Neuron (in vitro differentiated cells): ENCODE measurements at regions not wholly inside any gene's neighbourhood (a gene's known extent, or its start where the extent isn't known, plus 50 kb on each side); places are given as distances from the start of the nearest gene placed in this dataset.

Experiments used
- H2AFZ ChIP-seq: one replicate; pipeline ENCODE4 v1.6.1; 2013; ENCODE audit warnings: low read depth, mild to moderate bottlenecking, inconsistent platforms, low read length, moderate library complexity
- H3K27me3 ChIP-seq: one replicate; pipeline ENCODE4 v1.6.1; 2013; ENCODE audit warnings: low read length; ENCODE audit not compliant: insufficient read depth
- H3K36me3 ChIP-seq: one replicate; pipeline ENCODE4 v1.6.1; 2013; ENCODE audit warnings: low read length; ENCODE audit not compliant: insufficient read depth
- H3K4me1 ChIP-seq: one replicate; pipeline ENCODE4 v1.6.1; 2013; ENCODE audit warnings: low read length; ENCODE audit not compliant: insufficient read depth
- H3K4me3 ChIP-seq: 2 replicates; pipeline ENCODE4 v1.5.1; 2013; ENCODE audit warnings: mild to moderate bottlenecking, low read length, moderate library complexity
- H3K9me3 ChIP-seq: one replicate; pipeline ENCODE4 v1.6.1; 2013; ENCODE audit warnings: low read length

DNA sequence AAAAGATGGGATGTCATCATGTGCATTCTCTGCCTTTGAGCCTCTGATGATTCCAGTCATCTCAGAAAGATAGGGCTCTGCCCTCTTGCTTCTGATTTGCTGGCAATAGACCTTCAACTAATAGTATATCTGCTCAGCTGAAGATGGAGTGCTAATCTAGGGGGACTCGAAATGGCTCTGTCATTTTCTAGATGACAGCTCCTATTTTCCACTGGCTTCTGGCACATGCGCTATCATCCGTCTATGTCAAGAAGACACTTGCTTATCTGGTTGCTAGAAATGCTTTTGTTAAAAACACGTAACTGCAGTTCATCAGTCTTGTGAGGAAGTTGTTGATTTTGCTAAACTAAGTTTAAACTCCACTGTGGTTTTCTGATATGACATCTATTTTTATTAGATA, 265.5 kb upstream of the ZNF608 start:
- H3K36me3 ChIP-seq: no peaks in the 10 kb centered on the region
- no peaks in the 10 kb centered on the region for H3K9me3 ChIP-seq
- H3K27me3 ChIP-seq: no peaks in the 10 kb centered on the region
- peaks cover 25% of the 10 kb centered on the region for H3K4me1 ChIP-seq
- H2AFZ ChIP-seq: no peak overlapping the region
- no peak overlapping the region for H3K4me3 ChIP-seq

- no peaks in the 10 kb centered on the region for H3K9me3 ChIP-seq
- H3K4me1 ChIP-seq: peaks cover 26% of the 10 kb centered on the region
- no peak overlapping the region for H2AFZ ChIP-seq
- no peak overlapping the region for H3K4me3 ChIP-seq
- H3K27me3 ChIP-seq: no peaks in the 10 kb centered on the region
- no peaks in the 10 kb centered on the region for H3K36me3 ChIP-seq
Measured at GRCh38 chr5:125012727-125013451, 266.4 kb upstream of the ZNF608 start.

DNA sequence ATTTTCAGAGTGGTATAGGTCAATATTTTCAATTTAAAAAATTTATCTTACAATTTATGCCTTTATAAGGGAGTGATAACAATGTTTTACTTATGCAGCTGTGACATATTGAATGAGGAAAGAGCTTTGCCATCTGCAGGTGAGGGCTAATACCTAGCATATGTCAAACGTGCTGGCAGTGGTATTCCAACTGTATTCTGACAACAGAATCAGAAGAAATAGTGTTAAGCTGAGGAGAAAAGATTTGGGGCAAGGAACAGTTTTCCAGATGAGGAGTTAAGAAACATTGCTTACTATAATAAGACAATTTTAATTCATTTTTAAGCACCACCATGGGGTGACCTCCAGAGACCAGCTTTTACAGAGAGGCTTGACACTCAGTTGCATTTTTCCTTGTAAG, 267.8 kb upstream of the ZNF608 start:
- Histone ChIP-seq H3K4me1 (peaks cover 23% of the 10 kb centered on the region), H3K4me3 (no peak overlapping the region), H2AFZ (no peak overlapping the region), H3K9me3 (no peaks in the 10 kb centered on the region), H3K27me3 (no peaks in the 10 kb centered on the region), H3K36me3 (no peaks in the 10 kb centered on the region)

GRCh38 chr5:125017796-125018195, 271.4 kb upstream of the ZNF608 start:
- H3K4me3 ChIP-seq: no peak overlapping the region
- no peaks in the 10 kb centered on the region for H3K27me3 ChIP-seq
- no peaks in the 10 kb centered on the region for H3K9me3 ChIP-seq
- no peaks in the 10 kb centered on the region for H3K36me3 ChIP-seq
- no peak overlapping the region for H2AFZ ChIP-seq
- peaks cover 3% of the 10 kb centered on the region for H3K4me1 ChIP-seq

GRCh38 chr5:125023673-125024072, 277.2 kb upstream of the ZNF608 start:
- no peaks in the 10 kb centered on the region for H3K27me3 ChIP-seq
- peaks cover 5% of the 10 kb centered on the region for H3K4me1 ChIP-seq
- no peak overlapping the region for H3K4me3 ChIP-seq
- no peak overlapping the region for H2AFZ ChIP-seq
- no peaks in the 10 kb centered on the region for H3K36me3 ChIP-seq
- H3K9me3 ChIP-seq: no peaks in the 10 kb centered on the region

GRCh38 chr5:125026867-125027731, 280.7 kb upstream of the ZNF608 start:
- Histone ChIP-seq H3K36me3 (no peaks in the 10 kb centered on the region), H3K4me3 (no peak overlapping the region), H2AFZ (no peak overlapping the region), H3K27me3 (no peaks in the 10 kb centered on the region), H3K4me1 (peaks cover 5% of the 10 kb centered on the region), H3K9me3 (no peaks in the 10 kb centered on the region)

DNA sequence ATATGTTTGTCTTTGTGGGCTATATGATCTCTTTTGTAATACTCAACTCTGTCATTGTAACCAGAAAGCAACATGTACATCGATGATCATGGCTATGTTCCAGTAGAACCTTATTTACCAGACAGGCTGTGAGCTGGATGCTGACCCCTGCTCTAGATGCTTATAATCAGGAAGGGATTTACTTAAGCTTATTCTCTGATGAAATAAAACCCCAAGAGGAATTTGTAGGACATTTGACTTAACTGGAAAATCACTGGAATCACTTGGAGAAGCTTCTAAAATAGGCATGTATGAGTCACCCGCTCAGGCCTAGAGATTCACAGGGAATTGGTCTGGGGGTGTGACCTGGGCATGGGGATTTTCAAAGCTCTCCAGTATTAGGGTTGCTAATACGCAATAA, 285.8 kb upstream of the ZNF608 start:
- Histone ChIP-seq H3K36me3 (no peaks in the 10 kb centered on the region), H3K27me3 (no peaks in the 10 kb centered on the region)

DNA sequence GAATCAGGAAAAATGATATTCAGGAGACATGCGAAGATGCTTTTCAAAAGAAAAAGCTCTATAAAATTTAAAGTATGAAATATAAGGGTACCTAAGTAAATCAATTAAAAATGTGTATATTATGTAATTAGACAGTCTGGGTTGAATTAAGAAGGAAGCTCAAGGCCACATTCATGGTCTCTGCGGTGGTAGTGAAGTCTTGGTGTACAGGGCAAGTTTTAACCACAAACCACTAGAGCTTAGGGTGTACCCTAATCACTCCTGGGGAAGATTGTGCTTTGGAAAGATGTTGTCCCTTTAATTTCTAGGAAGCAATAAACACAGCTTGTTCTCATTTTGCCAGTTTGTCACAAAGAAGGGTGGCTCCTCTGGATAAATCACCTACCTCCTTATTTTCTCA, 287.2 kb upstream of the ZNF608 start:
- Histone ChIP-seq H3K4me3 (no peak overlapping the region), H3K9me3 (no peaks in the 10 kb centered on the region), H2AFZ (no peak overlapping the region), H3K4me1 (no peaks in the 10 kb centered on the region), H3K36me3 (no peaks in the 10 kb centered on the region), H3K27me3 (no peaks in the 10 kb centered on the region)

More for the DNA sequence above, 285.8 kb upstream of the ZNF608 start:
- no peak overlapping the region for H2AFZ ChIP-seq
- H3K4me1 ChIP-seq: no peaks in the 10 kb centered on the region
- H3K9me3 ChIP-seq: no peaks in the 10 kb centered on the region
- H3K4me3 ChIP-seq: no peak overlapping the region

- Histone ChIP-seq H3K4me1 (no peaks in the 10 kb centered on the region), H3K27me3 (no peaks in the 10 kb centered on the region), H2AFZ (no peak overlapping the region), H3K9me3 (no peaks in the 10 kb centered on the region), H3K4me3 (no peak overlapping the region), H3K36me3 (no peaks in the 10 kb centered on the region)
Measured at GRCh38 chr5:125034331-125034730, 287.9 kb upstream of the ZNF608 start.

GRCh38 chr5:125036494-125036893, 290.1 kb upstream of the ZNF608 start:
- H3K36me3 ChIP-seq: no peaks in the 10 kb centered on the region
- H3K9me3 ChIP-seq: no peaks in the 10 kb centered on the region
- no peak overlapping the region for H3K4me3 ChIP-seq
- H3K27me3 ChIP-seq: no peaks in the 10 kb centered on the region
- no peak overlapping the region for H2AFZ ChIP-seq
- H3K4me1 ChIP-seq: no peaks in the 10 kb centered on the region

DNA sequence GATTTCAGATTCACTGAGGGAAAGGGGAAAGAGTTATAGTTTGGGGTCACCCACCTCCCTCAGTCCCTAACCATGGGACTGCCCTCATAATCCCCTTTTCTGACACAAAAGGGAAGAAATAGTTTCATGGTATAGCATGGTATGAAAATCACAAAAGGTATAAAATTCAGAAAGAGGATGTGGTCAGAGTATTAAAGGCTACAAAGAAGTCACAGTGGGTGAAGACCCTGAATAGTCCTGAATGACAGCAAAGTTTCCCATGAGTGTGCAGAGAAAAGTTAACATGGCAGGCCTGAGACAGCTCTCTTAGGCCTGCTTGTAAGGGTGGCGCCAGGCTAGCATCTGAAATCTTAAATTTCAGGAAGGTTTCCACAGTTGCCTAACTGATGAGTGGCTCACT, 290.6 kb upstream of the ZNF608 start:
- Histone ChIP-seq H3K4me1 (peaks cover 3% of the 10 kb centered on the region), H3K27me3 (no peaks in the 10 kb centered on the region), H2AFZ (no peak overlapping the region), H3K4me3 (no peak overlapping the region), H3K36me3 (no peaks in the 10 kb centered on the region), H3K9me3 (no peaks in the 10 kb centered on the region)

GRCh38 chr5:125037530-125037929, 291.1 kb upstream of the ZNF608 start:
- Histone ChIP-seq H3K4me1 (peaks cover 9% of the 10 kb centered on the region), H3K4me3 (no peak overlapping the region), H3K27me3 (no peaks in the 10 kb centered on the region), H3K36me3 (no peaks in the 10 kb centered on the region), H3K9me3 (no peaks in the 10 kb centered on the region), H2AFZ (no peak overlapping the region)

DNA sequence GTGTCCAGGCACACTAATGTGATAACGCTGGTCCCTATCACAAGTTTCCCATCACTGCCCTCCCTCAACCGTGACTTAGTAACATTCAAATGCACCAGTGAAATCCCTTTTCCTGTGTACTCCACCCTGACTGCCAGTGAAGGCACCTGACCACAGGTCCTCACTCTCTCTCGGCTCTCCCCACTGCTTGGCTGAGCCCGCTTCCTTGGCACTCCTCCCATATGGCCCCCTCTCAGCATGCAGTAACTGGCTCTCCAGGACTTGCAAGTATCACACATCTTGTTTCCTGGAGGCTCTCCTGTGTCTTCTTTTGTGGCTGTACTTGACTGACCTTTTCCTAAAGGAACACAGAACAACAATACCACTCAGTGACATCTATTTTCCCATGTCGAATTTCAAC, 292.0 kb upstream of the ZNF608 start:
- no peak overlapping the region for H3K4me3 ChIP-seq
- no peaks in the 10 kb centered on the region for H3K27me3 ChIP-seq
- no peaks in the 10 kb centered on the region for H3K9me3 ChIP-seq
- peaks cover 9% of the 10 kb centered on the region for H3K4me1 ChIP-seq
- no peak overlapping the region for H2AFZ ChIP-seq
- H3K36me3 ChIP-seq: no peaks in the 10 kb centered on the region
